ENCODE measurements at regions not wholly inside any gene's neighbourhood (a gene's known extent, or its start where the extent isn't known, plus 50 kb on each side); places are given as distances from the start of the nearest gene placed in this dataset.

GRCh38 chr15:38687775-38688495, 123.3 kb upstream of the RASGRP1 start:
- TF ChIP-seq POLR2A (IDR thresholded peaks at IDR 0.05; ENCODE audit: low read length) (no peak), TFCP2L1 (CRISPR knock-in tag; IDR thresholded peaks at IDR 0.05) (no peak), CTCF (IDR thresholded peaks at IDR 0.05) (no peak), PHF8 (IDR thresholded peaks at IDR 0.05; ENCODE audit: borderline replicate concordance, low read depth) (no peak), ZC3H11A (IDR thresholded peaks at IDR 0.05) (no peak), MAX (IDR thresholded peaks at IDR 0.05) (no peak), ZSCAN20 (CRISPR knock-in tag; IDR thresholded peaks at IDR 0.05) (no peak), BHLHE40 (IDR thresholded peaks at IDR 0.05; ENCODE audit: low read depth, low read length) (no peak), RARB (CRISPR knock-in tag; IDR thresholded peaks at IDR 0.05) (no peak), RAD21 (conservative IDR thresholded peaks at IDR 0.05 in 1 of 2, IDR thresholded peaks at IDR 0.05 in 1 of 2) (no peak), GATA3 (IDR thresholded peaks at IDR 0.05; ENCODE audit: borderline replicate concordance) (no peak), KDM1A (IDR thresholded peaks at IDR 0.05; ENCODE audit: low read depth) (no peak), FOSL2 (IDR thresholded peaks at IDR 0.05) (no peak), FOSL2 (CRISPR knock-in tag; IDR thresholded peaks at IDR 0.05) (no peak)
- TF ChIP-seq, protein P1, sequence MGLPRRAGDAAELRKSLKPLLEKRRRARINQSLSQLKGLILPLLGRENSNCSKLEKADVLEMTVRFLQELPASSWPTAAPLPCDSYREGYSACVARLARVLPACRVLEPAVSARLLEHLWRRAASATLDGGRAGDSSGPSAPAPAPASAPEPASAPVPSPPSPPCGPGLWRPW (IDR thresholded peaks at IDR 0.05): no peak

DNA sequence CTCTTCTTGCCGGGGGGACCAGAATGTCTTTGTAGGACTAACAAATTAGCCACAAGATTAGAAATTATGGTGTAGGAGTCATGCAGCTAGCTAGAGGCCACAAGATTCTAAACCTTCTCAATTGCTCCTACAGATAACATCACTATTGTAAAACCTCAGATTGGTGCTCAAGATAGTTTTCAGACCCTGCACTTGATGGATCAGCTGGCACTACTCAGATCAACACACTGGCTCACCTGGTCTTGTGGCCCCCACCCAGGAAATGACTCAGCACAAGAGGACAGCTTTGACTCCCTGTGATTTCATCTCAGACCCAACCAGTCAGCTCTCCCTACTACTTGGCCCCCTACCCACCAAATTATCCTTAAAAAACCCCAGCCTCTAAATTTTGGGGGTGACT, 124.1 kb upstream of the RASGRP1 start:
- FAIRE-seq (no peak), ATAC-seq (no peak), DNase-seq (ENCODE audit: low read depth in 1 of 2, low spot score in 1 of 2) (no peak)
- WGBS (ENCODE audit: missing lambda C conversion rate): 87% methylated on average over 1 of the region's 1 CpG
- ChIA-PET POLR2A (no interaction called here), CTCF (interaction anchor here (1.3 to 6.2 kb wide), 5 partner anchors 10 to 693 kb away, joined by 3 to 50 read pairs (median 40); partner anchors contain the start of gene RASGRP1)
- no peak overlapping the region for H3K27ac ChIP-seq
- no peaks in the 10 kb centered on the region for H3K4me1 ChIP-seq
- no peak overlapping the region for H3K4me3 ChIP-seq
- TF ChIP-seq RARB (CRISPR knock-in tag; IDR thresholded peaks at IDR 0.05): no peak
- TF ChIP-seq HOXB13 (CRISPR knock-in tag; IDR thresholded peaks at IDR 0.05; ENCODE audit: low read depth): no peak
- no peak for TF ChIP-seq HMGXB4 (CRISPR knock-in tag; IDR thresholded peaks at IDR 0.05; ENCODE audit: borderline replicate concordance)
- TF ChIP-seq NPAS2 (CRISPR knock-in tag; IDR thresholded peaks at IDR 0.05; ENCODE audit: borderline replicate concordance): no peak
- no peak for TF ChIP-seq POLR2A (IDR thresholded peaks at IDR 0.05; ENCODE audit: low read length)
- TF ChIP-seq ZNF302 (CRISPR knock-in tag; IDR thresholded peaks at IDR 0.05): no peak
- no peak for TF ChIP-seq TFCP2L1 (CRISPR knock-in tag; IDR thresholded peaks at IDR 0.05)
- no peak for TF ChIP-seq FOSB (CRISPR knock-in tag; IDR thresholded peaks at IDR 0.05)
- no peak for TF ChIP-seq CHD2 (IDR thresholded peaks at IDR 0.05; ENCODE audit: low read length, partially characterized antibody)
- no peak for TF ChIP-seq TP53 (CRISPR knock-in tag; IDR thresholded peaks at IDR 0.05)
- TF ChIP-seq, protein P1 (IDR thresholded peaks at IDR 0.05): no peak
- TF ChIP-seq CHD4 (IDR thresholded peaks at IDR 0.05; ENCODE audit: borderline replicate concordance): no peak
- no peak for TF ChIP-seq JUN (IDR thresholded peaks at IDR 0.05)
- TF ChIP-seq CTCF (IDR thresholded peaks at IDR 0.05): no peak
- TF ChIP-seq FOXS1 (CRISPR knock-in tag; IDR thresholded peaks at IDR 0.05): no peak
- TF ChIP-seq, protein P2, sequence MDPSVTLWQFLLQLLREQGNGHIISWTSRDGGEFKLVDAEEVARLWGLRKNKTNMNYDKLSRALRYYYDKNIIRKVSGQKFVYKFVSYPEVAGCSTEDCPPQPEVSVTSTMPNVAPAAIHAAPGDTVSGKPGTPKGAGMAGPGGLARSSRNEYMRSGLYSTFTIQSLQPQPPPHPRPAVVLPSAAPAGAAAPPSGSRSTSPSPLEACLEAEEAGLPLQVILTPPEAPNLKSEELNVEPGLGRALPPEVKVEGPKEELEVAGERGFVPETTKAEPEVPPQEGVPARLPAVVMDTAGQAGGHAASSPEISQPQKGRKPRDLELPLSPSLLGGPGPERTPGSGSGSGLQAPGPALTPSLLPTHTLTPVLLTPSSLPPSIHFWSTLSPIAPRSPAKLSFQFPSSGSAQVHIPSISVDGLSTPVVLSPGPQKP (IDR thresholded peaks at IDR 0.05; ENCODE audit: low read depth, low read length): no peak
- H3K4me2 ChIP-seq: no peak overlapping the region
- H3K9me3 ChIP-seq: no peaks in the 10 kb centered on the region

More at GRCh38 chr15:38687775-38688495, 123.3 kb upstream of the RASGRP1 start:
- CTCF ChIA-PET: interaction anchor here (0.6 to 6.2 kb wide), 8 partner anchors 11 to 1074 kb away, joined by 3 to 50 read pairs (median 4); partner anchors contain the start of gene RASGRP1
- no peak for FAIRE-seq
- no peak overlapping the region for H3K27ac ChIP-seq
- H3K4me1 ChIP-seq: no peaks in the 10 kb centered on the region
- WGBS (ENCODE audit: missing lambda C conversion rate): 83% methylated on average over 7 of the region's 7 CpGs
- no peak for DNase-seq (ENCODE audit: low read depth in 1 of 2, low spot score in 1 of 2)
- ATAC-seq: no peak
- POLR2A ChIA-PET: no interaction called here
- H3K4me3 ChIP-seq: no peak overlapping the region
- no peak overlapping the region for H3K4me2 ChIP-seq
- no peaks in the 10 kb centered on the region for H3K9me3 ChIP-seq

All from A549 (cell line).